NCI-H128 (cell line): ENCODE measurements at regions not wholly inside any gene's neighbourhood (a gene's known extent, or its start where the extent isn't known, plus 50 kb on each side); places are given as distances from the start of the nearest gene placed in this dataset.
"Not testable (repeated sequence)": the region's sequence is repeated elsewhere in the genome, so short reads cannot be mapped to it uniquely, and the experiment has no call there.

Experiments
- DNase-seq: peaks from one replicate; lab custom pipeline; 2025; ENCODE audit not compliant: unreplicated experiment; lab: John Stamatoyannopoulos, UW

GRCh38 chr20:22529150-22530019, 55.0 kb downstream of the FOXA2 start:
- no peak for DNase-seq

DNA sequence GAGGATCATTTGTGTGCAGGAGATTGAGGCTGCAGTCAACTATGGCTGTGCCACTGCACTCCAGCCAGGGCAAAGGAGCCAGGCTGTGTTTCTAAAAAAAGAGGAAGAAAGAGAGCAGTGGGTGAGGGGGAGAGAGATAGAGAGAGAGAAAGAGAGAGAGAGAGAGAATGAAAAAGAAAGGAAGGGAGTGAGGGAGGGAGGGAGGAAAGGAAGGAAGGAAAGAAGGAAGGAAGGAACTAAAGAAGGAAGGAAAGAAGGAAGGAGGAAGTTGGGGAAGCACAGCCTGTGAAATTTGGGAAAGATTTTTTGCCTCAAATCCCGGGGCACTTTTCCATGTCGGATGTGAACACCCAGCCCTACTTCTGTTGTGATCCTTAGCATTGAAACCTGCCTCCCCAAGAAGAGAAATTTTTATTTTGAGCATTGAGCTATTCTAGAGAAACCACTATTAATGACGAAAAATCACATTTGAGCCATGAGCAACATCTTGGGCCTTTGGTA, 57.8 kb downstream of the FOXA2 start:
- DNase-seq: no peak

DNA sequence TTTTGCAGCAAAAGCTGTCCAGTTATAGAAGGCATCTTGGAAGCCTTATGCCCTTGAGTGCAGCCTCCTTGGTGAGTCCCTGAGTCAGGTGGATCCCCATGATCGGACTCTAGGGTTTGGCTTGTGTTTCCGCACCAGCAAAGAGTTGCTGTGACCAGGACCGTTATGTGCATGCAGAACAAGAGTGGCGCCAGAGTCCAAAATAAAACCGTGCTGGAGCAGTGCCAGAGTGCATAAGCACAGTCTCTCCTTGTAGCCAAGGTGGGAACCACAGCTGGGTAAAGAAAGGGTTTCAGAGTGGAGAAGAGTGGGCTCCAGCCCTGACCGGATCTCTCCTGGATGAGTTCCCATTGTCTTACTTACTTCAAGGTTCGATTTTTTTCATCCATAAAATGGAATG, 58.6 kb downstream of the FOXA2 start:
- DNase-seq: no peak

GRCh38 chr20:22525069-22525820, 59.1 kb downstream of the FOXA2 start:
- DNase-seq: no peak

DNA sequence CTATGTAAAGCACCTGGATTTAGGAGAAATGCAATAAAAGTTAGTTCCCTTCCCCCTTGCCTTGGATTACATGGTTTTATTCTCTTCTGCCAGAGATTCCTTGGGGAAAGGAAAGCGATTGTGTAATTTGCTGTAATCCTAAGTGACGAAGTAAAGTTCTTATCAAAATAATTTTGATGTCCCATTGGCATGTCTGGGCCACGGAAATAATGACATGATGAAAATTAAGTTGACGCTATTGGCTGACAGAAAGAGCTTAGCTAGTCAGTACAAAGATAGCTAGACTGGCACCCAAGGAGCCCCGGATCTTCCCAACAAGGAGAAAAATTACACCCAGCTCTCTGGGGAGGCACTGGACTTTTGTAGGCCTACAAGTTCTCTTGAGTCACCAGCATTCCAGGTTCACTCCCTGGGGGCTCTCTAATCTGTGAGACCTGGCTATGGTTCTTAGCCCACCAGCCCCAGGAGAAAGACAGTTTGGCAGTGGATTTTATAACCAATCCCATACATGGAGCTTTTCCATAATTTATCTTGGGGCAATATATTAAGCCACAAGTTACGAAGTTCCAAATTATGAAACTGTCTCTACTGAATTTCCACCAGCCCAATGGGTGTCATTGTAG, 59.9 kb downstream of the FOXA2 start:
- no peak for DNase-seq

DNA sequence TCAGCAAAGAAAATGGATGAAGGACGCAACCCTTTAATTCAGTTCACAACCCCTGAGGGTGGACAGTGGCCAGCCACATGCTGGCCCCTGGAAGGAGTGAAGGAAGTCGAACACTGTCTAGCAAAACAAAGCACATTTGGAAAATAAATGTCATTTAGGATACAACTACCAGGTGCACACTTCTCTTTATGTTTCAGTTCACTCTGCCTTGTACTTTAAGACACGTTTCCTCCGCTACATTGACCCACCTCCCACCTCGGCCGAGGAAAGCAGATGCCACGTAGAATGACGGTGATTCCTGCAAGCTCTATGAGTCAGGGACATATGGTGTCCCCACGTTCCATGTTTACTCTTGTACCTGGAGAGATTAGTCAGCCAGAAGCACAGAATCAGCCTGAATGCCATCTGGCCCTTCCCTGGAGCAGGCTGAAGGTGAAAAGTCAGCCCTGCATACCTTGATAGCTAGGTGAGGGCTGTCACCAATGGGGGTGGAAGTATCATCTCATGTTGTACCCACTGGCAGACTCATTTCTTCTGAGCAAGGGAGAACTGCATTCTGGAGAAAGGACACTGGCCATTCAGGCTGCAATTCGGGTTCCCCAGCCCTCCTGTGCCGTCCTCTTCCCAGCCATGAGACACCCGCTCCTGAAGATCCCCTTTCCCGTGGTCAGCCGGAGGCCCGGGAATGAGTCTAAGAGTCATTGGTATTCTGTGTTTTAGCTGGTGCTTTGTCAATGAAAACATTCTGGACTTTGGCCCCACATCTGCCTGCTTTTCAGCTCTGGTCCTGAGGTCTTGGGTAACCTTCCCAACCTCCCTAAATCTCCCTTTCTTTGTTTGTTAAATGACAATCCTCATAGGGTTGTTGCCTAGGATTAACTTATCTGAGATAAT, 60.6 kb downstream of the FOXA2 start:
- no peak for DNase-seq

DNA sequence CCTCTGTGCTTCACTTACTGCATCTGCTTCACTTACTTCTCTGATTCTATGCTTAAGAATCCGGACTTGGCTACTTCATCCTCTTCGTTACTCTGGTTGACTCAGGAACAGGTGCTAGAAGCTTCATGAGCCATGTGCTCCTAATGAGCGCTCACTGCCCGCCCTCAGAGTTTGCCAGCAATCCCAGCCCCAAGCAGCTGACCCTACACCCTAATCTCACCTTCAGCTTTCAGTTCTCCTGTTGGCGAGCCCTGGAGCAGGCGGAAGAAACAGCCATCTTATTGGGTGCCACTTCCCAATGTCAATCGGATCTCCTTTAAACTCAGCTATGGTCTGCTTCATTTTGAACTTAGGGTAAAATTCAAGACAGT, 61.3 kb downstream of the FOXA2 start:
- no peak for DNase-seq

- DNase-seq: no peak
Measured at GRCh38 chr20:22522701-22523100, 61.7 kb downstream of the FOXA2 start.

DNA sequence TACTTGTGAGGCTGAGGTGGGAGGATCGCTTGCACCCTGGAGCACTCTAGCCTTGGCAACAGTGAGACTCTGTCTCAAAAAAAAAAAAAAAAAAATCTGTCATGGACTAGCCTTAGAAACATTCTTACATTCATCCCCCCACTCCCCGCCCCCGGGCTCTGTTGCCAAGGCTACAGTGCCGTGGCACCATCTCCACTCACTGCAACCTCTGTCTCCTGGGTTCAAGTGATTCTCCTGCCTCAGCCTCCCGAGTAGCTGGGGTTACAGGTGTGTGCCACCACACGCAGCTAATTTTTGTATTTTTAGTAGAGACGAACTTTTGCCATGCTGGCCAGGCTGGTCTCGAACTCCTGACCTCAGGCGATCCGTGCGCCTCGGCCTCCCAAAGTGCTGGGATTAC, 62.4 kb downstream of the FOXA2 start:
- not testable (repeated sequence) for DNase-seq

- DNase-seq: no peak
Measured at GRCh38 chr20:22520381-22520780, 64.0 kb downstream of the FOXA2 start.

- DNase-seq: no peak
Measured at GRCh38 chr20:22515264-22515663, 69.1 kb downstream of the FOXA2 start.

DNA sequence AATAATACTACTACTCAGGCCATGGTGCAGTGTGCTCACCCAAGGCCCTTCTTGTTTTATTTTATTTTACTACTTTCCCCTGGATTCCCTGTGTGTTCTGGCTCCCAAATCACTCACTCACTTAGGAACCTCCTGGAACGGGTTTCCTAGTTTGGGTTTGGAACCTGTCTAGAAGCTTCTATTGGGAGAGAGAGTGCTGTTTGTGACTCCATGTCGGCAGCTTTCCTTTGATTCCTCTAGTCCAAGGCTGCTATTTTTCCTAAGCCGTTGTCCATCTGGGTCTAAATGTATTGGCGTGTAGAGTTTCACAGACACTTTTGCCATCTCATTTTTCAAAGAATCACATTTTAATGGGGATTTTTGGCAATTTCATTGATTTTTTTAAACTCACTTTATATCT, 70.8 kb downstream of the FOXA2 start:
- DNase-seq: no peak

DNA sequence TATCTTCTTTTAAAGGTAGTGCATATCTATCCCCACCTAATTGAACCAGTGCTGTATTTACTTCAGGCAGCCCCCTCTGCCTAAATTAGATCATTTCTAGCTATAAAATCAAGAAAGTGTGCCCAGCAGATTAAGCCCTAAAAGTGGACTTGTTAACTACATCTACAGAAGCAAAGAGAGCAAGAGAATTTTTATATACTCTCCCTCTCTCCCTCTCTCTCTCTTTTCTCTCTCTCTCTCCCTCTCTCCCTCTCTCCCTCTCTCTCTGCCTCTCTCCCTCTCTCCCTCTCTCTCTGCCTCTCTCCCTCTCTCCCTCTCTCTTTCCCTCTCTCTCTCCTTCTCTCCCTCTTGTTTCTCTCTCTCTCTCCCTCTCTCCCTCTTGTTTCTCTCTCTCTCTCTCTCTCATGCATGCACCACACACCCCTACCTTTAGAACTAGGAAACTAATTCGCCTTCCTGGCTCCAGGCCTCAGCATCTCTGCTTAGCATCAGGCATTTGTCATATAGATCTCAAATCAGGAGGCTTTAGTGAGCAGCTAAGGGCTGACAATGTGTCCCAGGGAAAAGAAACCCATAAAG, 71.4 kb downstream of the FOXA2 start:
- no peak for DNase-seq

DNA sequence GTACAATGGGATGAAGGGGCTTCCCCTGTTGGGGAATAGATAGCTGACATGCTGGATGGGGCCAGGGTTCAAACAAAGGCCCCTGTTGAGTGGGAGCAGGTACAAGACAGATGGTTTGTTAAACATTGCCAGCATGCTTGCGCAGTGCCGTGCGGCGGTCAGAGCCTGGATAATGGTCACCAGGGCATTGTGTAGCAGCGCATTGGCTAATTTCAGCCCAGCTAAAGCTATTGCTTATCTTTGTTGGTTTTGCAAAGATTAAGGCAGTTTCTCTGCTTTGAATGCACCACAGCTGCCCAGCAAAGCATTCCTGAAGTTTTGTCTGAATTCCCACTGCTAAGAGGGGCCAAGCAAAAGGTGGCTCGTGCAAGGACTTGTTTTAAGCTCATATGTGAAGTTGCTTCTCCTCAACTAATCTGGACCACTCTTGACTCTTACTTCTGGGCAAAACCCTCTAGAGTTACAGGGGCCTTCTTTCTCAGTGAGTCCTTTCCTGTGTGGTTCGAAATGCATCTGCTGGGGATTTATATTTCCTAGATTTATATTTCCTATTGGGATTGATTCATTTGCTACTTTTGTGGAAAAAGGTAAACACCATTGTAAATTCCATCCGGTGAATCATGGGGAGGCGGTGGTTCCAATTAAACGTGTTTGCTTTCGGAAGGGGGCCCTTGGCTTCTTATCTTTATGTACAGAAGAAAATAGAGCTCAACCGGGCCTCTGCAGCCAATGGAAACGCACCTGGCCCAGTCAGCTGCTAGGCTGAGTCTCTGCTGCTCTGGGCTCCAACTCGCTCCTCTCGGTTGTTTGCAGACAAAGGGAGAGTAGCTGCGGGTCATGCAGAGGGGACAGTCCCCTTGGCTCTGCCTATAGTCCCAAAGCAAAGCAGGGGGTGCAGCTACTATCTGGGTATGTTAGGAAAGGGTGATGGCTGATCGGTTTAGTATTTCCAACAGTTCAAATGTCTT, 72.1 kb downstream of the FOXA2 start:
- peak; percentile 33 for DNase-seq

DNA sequence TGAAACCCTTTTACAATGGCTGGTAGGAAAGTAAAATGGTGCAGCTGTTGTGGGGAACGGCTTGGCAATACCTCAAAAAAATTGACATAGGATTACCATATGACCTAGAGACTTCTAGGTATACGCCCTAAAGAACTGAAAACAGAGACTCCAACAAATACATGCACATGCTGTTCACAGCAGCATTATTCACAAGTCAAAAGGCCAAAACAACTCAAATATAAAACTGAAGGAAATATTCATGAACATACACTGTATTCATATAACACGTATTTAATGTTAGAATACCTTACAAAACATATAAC, 74.6 kb downstream of the FOXA2 start:
- DNase-seq: no peak

GRCh38 chr20:22509090-22509842, 75.1 kb downstream of the FOXA2 start:
- DNase-seq: no peak

DNA sequence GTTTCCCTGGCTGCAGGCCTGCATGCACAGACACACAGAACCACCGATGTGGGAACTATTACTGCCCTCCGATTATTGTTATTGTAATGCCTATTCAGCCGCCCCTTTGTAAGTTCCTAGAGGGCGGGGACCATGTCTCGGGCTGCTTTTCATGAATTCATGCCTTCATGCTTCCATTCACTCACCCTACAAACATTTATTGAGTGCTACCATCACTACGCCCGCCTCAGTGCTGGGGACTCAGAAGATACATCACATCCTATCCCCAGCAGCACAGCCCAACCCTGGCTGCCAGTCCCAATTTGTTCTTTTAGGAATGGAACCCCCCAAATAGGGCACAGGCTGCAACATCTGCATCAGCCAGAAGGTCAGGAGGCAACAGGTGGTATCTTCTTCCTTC, 75.9 kb downstream of the FOXA2 start:
- no peak for DNase-seq

DNA sequence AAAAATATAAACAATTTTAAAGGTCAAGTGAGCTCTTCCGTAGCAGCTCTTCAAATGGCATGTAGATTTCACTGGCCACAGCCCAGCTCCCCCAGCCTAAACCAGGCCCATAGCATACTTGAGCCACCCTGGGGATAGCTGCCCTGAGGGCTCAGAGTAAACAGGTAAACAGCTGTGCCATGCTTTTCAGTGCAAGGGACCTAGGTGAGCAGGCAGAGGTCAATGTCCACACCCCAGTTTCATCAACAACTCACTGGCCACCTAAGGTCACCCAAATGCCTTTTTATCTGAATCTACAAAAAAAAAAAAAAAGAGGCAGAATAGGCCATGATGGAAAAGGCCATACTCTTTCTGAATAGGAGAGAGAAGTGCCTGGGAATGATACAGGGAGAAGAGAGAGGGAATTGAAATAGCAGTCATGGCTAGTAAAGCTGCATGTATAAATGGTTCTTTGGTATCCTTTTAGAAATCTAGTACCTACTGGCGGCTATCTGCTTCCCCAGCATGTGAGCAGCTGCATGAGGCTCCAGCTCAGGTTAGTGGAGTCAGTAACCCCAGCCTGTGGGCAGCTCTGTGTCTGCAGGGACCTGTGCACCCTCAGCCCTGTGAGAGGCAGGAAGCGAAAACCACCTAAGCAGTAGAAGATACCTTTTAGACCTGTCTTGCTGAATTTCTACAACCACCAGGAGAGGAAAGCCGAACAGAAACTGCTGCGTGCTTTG, 77.0 kb downstream of the FOXA2 start:
- DNase-seq: no peak
